OCI-LY3 (cell line): ENCODE measurements at regions not wholly inside any gene's neighbourhood (a gene's known extent, or its start where the extent isn't known, plus 50 kb on each side); places are given as distances from the start of the nearest gene placed in this dataset.

Source experiments
- EZH2phosphoT487 ChIP-seq: fragments of 200-600 bp; shearing (Covaris generic); IDR thresholded peaks from 2 replicates; pipeline ENCODE4 v1.6.1; 2018; ENCODE audit warnings: antibody characterized with exemption, mixed run types, low read depth
- TF ChIP-seq, protein P1 (sequence below): fragments of 200-600, 300-600 bp; sonication (generic); IDR thresholded peaks from 2 replicates; pipeline ENCODE4 v1.5.1; 2014; ENCODE audit warnings: antibody characterized with exemption, low read length, low read depth

DNA sequence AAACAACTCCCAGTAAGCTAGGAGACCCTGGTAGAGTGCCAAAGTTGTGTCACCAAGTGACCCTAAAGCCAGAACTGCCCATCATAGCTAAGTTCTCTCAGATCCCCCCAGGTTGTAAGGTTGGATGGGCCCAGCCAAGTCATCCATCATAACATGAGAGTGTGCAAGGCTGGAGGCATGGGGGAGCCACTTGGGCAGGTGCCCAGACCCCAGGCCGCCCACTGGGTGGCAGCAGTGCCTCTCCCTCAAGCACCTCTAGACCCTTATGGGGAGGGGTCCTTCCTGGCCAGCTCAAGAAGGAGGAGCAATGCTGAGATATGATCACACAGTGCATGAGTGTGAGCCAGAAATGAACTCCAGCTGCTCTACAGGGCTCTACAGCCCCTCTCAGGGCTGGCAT, 154.5 kb downstream of the MYLK4 start:
- TF ChIP-seq EZH2phosphoT487: no peak
- TF ChIP-seq, protein P1, sequence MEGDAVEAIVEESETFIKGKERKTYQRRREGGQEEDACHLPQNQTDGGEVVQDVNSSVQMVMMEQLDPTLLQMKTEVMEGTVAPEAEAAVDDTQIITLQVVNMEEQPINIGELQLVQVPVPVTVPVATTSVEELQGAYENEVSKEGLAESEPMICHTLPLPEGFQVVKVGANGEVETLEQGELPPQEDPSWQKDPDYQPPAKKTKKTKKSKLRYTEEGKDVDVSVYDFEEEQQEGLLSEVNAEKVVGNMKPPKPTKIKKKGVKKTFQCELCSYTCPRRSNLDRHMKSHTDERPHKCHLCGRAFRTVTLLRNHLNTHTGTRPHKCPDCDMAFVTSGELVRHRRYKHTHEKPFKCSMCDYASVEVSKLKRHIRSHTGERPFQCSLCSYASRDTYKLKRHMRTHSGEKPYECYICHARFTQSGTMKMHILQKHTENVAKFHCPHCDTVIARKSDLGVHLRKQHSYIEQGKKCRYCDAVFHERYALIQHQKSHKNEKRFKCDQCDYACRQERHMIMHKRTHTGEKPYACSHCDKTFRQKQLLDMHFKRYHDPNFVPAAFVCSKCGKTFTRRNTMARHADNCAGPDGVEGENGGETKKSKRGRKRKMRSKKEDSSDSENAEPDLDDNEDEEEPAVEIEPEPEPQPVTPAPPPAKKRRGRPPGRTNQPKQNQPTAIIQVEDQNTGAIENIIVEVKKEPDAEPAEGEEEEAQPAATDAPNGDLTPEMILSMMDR: peak; percentile 43
